ENCODE measurements at regions not wholly inside any gene's neighbourhood (a gene's known extent, or its start where the extent isn't known, plus 50 kb on each side); places are given as distances from the start of the nearest gene placed in this dataset.

DNA sequence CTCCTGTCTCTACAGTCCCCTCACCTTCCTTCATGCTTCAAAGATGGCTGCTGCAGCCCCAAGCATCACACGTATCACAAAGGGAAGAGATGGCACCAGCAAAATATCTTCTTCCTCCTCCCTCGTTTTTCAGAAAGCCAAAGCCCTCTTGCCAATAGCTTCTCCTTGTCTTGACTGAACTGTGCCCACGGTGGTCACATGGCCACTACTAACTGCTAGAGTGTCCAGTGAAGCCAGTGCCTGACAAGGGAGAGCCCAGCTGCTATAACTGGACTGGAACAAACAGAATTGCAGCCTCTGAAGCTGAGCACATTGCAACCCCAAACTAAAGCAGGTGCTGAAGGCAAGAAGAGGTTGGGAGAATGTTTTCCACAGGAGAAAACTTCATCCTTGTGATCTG lies 120.8 kb upstream of the RET start:
- POLR2A ChIA-PET, result no interaction called here
- CTCF ChIA-PET, result no interaction called here

DNA sequence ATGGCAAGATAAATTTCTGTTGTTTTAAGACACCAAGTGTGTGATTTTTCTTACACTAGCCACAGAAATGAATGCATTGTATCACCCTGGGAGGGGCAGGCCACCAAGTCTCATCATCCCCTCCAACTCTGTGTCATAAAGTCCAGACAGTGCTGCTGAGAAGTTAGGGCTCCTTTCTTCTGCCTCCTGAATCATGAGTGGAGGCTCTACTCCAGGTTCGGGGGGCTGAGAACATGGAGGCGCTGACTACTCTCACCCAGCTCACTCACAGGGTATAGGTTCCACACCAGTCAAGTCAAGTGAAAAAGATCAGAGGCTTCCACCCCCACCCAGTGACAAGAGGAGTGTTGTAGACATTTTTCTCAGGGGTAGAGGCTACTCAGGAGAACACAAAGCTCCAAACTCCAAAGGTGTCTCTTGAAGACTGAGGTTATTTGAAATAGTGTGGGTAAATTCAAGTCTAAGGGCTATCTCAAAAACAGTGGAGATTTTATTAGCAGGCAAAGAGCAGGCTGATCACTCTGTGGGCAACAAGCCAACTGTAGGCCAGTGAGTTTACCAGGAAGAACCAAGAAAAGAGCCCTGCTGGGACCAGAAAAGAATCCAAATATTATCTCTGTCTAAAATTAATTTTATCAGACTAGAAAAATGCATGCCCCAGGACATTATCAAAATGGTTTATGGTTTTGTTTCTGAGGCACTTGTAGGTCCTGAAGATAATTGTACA lies 118.6 kb upstream of the RET start:
- ATAC-seq (no peak), FAIRE-seq (no peak), DNase-seq (ENCODE audit: low read depth, low spot score) (no peak)
- CTCF ChIA-PET, result no interaction called here
- H4K20me1 ChIP-seq (ENCODE audit: control insufficient read depth, insufficient read depth), result no peaks in the 10 kb centered on the region
- RAD21 ChIA-PET (ENCODE audit: unreplicated experiment), result no interaction called here
- 16% methylated on average over 2 of the region's 2 CpGs for WGBS (ENCODE audit: insufficient coverage, insufficient replicate concordance, low lambda C conversion rate, missing lambda C conversion rate)
- intact Hi-C loops (cut with micrococcal nuclease; ENCODE audit: unreplicated experiment), result no loop called here
- no TSS peak for BruUV-seq (replicated peaks)
- no peaks in the 10 kb centered on the region for H3K79me2 ChIP-seq (ENCODE audit: control insufficient read depth, insufficient read depth, low read length)
- no peak overlapping the region for H2AFZ ChIP-seq (ENCODE audit: control insufficient read depth, low read depth, low read length)
- in situ Hi-C loops (cut with MboI), result no loop called here
- no peaks in the 10 kb centered on the region for H3K9me3 ChIP-seq (replicated peaks; ENCODE audit: control insufficient read depth, insufficient read depth, low read length)
- SMC1A ChIA-PET (ENCODE audit: uncharacterized antibody, unreplicated experiment), result no interaction called here
- no peak overlapping the region for H3K4me3 ChIP-seq
- H3K4me2 ChIP-seq (ENCODE audit: control insufficient read depth, insufficient read depth), result no peak overlapping the region
- no peak overlapping the region for H3K9ac ChIP-seq (ENCODE audit: control insufficient read depth, insufficient read depth, low read length)
- no peaks in the 10 kb centered on the region; a peak in 1 of 4 replicates for H3K27me3 ChIP-seq (replicated peaks in 1 of 2; ENCODE audit: control insufficient read depth in 2 of 2, insufficient read depth in 2 of 2, low read length in 1 of 2)
- POLR2A ChIA-PET, result no interaction called here
- H3K36me3 ChIP-seq (ENCODE audit: control insufficient read depth in 2 of 2, insufficient read depth in 2 of 2, low read length in 1 of 2), result no peaks in the 10 kb centered on the region
- no peak overlapping the region for H3K27ac ChIP-seq (ENCODE audit: control insufficient read depth, insufficient read depth)
- no peaks in the 10 kb centered on the region for H3K4me1 ChIP-seq (ENCODE audit: control insufficient read depth, insufficient read depth, low read length)
- TF ChIP-seq TBL1XR1 (IDR thresholded peaks at IDR 0.05; ENCODE audit: low read depth, low read length), result no peak

More for the DNA sequence above, 120.8 kb upstream of the RET start:
- H3K4me3 ChIP-seq, result no peak overlapping the region
- 0% methylated on average over 3 of the region's 3 CpGs for WGBS (ENCODE audit: insufficient coverage, insufficient replicate concordance, low lambda C conversion rate, missing lambda C conversion rate)
- in situ Hi-C loops (cut with MboI), result no loop called here
- H3K9me3 ChIP-seq (replicated peaks; ENCODE audit: control insufficient read depth, insufficient read depth, low read length), result no peaks in the 10 kb centered on the region
- H3K36me3 ChIP-seq (ENCODE audit: control insufficient read depth in 2 of 2, insufficient read depth in 2 of 2, low read length in 1 of 2), result no peaks in the 10 kb centered on the region
- FAIRE-seq, result no peak
- H3K9ac ChIP-seq (ENCODE audit: control insufficient read depth, insufficient read depth, low read length), result no peak overlapping the region
- H3K4me2 ChIP-seq (ENCODE audit: control insufficient read depth, insufficient read depth), result no peak overlapping the region
- no peak for DNase-seq (ENCODE audit: low read depth, low spot score)
- intact Hi-C loops (cut with micrococcal nuclease; ENCODE audit: unreplicated experiment), result no loop called here
- H3K27ac ChIP-seq (ENCODE audit: control insufficient read depth, insufficient read depth), result no peak overlapping the region
- H3K27me3 ChIP-seq (replicated peaks in 1 of 2; ENCODE audit: control insufficient read depth in 2 of 2, insufficient read depth in 2 of 2, low read length in 1 of 2), result no peaks in the 10 kb centered on the region; a peak in 1 of 4 replicates
- no TSS peak for BruUV-seq (replicated peaks)
- no peak for TF ChIP-seq TBL1XR1 (IDR thresholded peaks at IDR 0.05; ENCODE audit: low read depth, low read length)
- ChIA-PET SMC1A (ENCODE audit: uncharacterized antibody, unreplicated experiment) (no interaction called here), RAD21 (ENCODE audit: unreplicated experiment) (no interaction called here)
- no peak overlapping the region for H2AFZ ChIP-seq (ENCODE audit: control insufficient read depth, low read depth, low read length)
- no peak for ATAC-seq
- no peaks in the 10 kb centered on the region for H3K4me1 ChIP-seq (ENCODE audit: control insufficient read depth, insufficient read depth, low read length)
- H4K20me1 ChIP-seq (ENCODE audit: control insufficient read depth, insufficient read depth), result no peaks in the 10 kb centered on the region
- H3K79me2 ChIP-seq (ENCODE audit: control insufficient read depth, insufficient read depth, low read length), result no peaks in the 10 kb centered on the region

Data from GM12878 (cell line).